CD14-positive monocyte (primary cell): ENCODE measurements at regions not wholly inside any gene's neighbourhood (a gene's known extent, or its start where the extent isn't known, plus 50 kb on each side); places are given as distances from the start of the nearest gene placed in this dataset.

Source experiments
- DNase-seq, 3 donors: peaks; one replicate each; pipeline ENCODE4 v3.0.0-alpha.2; 2011 to 2022
- H2AFZ ChIP-seq: 2 replicates; pipeline ENCODE4 v1.6.0; 2012; ENCODE audit warnings: mild to moderate bottlenecking, low read depth, low read length, inconsistent platforms; ENCODE audit not compliant: insufficient read depth, poor library complexity, severe bottlenecking
- H3K27ac ChIP-seq, 2 donors: 1 replicate in 1 of 2; 2 replicates in 1 of 2; pipeline ENCODE4 v1.5.1; 2012 to 2013; ENCODE audit warnings: low read length in 2 of 2, control low read depth in 1 of 2, inconsistent platforms in 1 of 2, low read depth in 1 of 2, mild to moderate bottlenecking in 1 of 2
- H3K27me3 ChIP-seq, 2 donors: one replicate each; pipeline versions ENCODE4 v1.6.0 to v1.6.1; 2011 to 2013; ENCODE audit warnings: low read length in 2 of 2; ENCODE audit not compliant: control insufficient read depth in 2 of 2, insufficient read depth in 2 of 2
- H3K36me3 ChIP-seq, 2 donors: replicated peaks in 1 of 2; 1 replicate in 1 of 2; 2 replicates in 1 of 2; pipeline versions ENCODE4 v1.5.1 to v1.6.1; 2012 to 2013; ENCODE audit warnings: low read length in 2 of 2, control low read depth in 1 of 2, inconsistent platforms in 1 of 2, mild to moderate bottlenecking in 1 of 2; ENCODE audit not compliant: insufficient read depth in 2 of 2, control insufficient read depth in 1 of 2
- H3K4me1 ChIP-seq, 2 donors: 1 replicate in 1 of 2; 2 replicates in 1 of 2; pipeline versions ENCODE4 v1.5.1 to v1.6.1; 2012 to 2013; ENCODE audit warnings: low read length in 2 of 2, control low read depth in 1 of 2, inconsistent platforms in 1 of 2, mild to moderate bottlenecking in 1 of 2, moderate library complexity in 1 of 2; ENCODE audit not compliant: insufficient read depth in 2 of 2, control insufficient read depth in 1 of 2
- H3K4me2 ChIP-seq: replicated peaks from 2 replicates; pipeline ENCODE3; 2012; ENCODE audit warnings: low read length, moderate library complexity, mild to moderate bottlenecking; ENCODE audit not compliant: poor library complexity, severe bottlenecking; ENCODE audit errors: extremely low read depth
- H3K4me3 ChIP-seq, 3 experiments: fragments of 200-600 bp in 1 of 3; sonication (generic) in 1 of 3; replicated peaks in 1 of 3; 1 replicate in 2 of 3; 2 replicates in 1 of 3; pipeline ENCODE4 v1.5.1; 2011 to 2013; ENCODE audit warnings: low read length in 3 of 3, mild to moderate bottlenecking in 3 of 3, control low read depth in 2 of 3, low read depth in 2 of 3, inconsistent platforms in 1 of 3, moderate library complexity in 1 of 3
- H3K79me2 ChIP-seq: 2 replicates; pipeline ENCODE4 v1.6.0; 2012; ENCODE audit warnings: mild to moderate bottlenecking, control low read depth, inconsistent platforms, low read length, moderate library complexity; ENCODE audit not compliant: insufficient read depth
- H3K9ac ChIP-seq: 2 replicates; pipeline ENCODE4 v1.6.0; 2017; ENCODE audit warnings: low read length, mild to moderate bottlenecking; ENCODE audit not compliant: insufficient read depth, poor library complexity, severe bottlenecking
- H3K9me3 ChIP-seq, 2 donors: replicated peaks in 1 of 2; 1 replicate in 1 of 2; 2 replicates in 1 of 2; pipeline versions ENCODE4 v1.5.1 to v1.6.1; 2012 to 2013; ENCODE audit warnings: low read length in 2 of 2, control low read depth in 1 of 2; ENCODE audit not compliant: control insufficient read depth in 1 of 2, insufficient read depth in 1 of 2
- H4K20me1 ChIP-seq: 2 replicates; pipeline ENCODE4 v1.6.0; 2012; ENCODE audit warnings: mild to moderate bottlenecking, low read length, control low read depth, moderate library complexity; ENCODE audit not compliant: insufficient read depth
- H3K27ac Mint-ChIP-seq, 7 donors: one replicate each; pipeline ENCODE4 v1.8.0; 2020; ENCODE audit warnings: mild to moderate bottlenecking in 7 of 7, mixed read lengths in 7 of 7, moderate library complexity in 6 of 7, inconsistent platforms in 2 of 7
- H3K27me3 Mint-ChIP-seq, 3 donors: one replicate each; pipeline ENCODE4 v1.8.0; 2021 to 2022; ENCODE audit warnings: low read depth in 3 of 3, mild to moderate bottlenecking in 3 of 3, mixed read lengths in 3 of 3, moderate library complexity in 3 of 3, inconsistent platforms in 1 of 3
- H3K36me3 Mint-ChIP-seq, 2 donors: one replicate each; pipeline ENCODE4 v1.8.0; 2020; ENCODE audit warnings: mixed read lengths in 2 of 2, inconsistent platforms in 1 of 2, mild to moderate bottlenecking in 1 of 2
- H3K4me1 Mint-ChIP-seq: one replicate; pipeline ENCODE4 v1.8.0; 2020; ENCODE audit warnings: mild to moderate bottlenecking, mixed read lengths
- H3K4me3 Mint-ChIP-seq, 2 donors: one replicate each; pipeline ENCODE4 v1.8.0; 2020; ENCODE audit warnings: mild to moderate bottlenecking in 2 of 2, mixed read lengths in 2 of 2, moderate library complexity in 1 of 2
- H3K9me3 Mint-ChIP-seq, 7 donors: one replicate each; pipeline ENCODE4 v1.8.0; 2020 to 2022; ENCODE audit warnings: mixed read lengths in 7 of 7, mild to moderate bottlenecking in 6 of 7, moderate library complexity in 6 of 7, inconsistent platforms in 2 of 7
- CTCF ChIP-seq: fragments of 200-600 bp; IDR thresholded peaks from one replicate; pipeline ENCODE4 v1.8.0; 2022; ENCODE audit warnings: antibody characterized with exemption, mild to moderate bottlenecking
- WGBS: methylation state at CpG from one replicate; pipeline ENCODE4 v1.1.5; 2013; ENCODE audit warnings: missing lambda C conversion rate; ENCODE audit not compliant: insufficient coverage; 5-methylcytosine and 5-hydroxymethylcytosine counted together
- intact Hi-C, 2 donors: fragments of 100-400 bp; cut with micrococcal nuclease; formaldehyde crosslinking; loops; one replicate each; pipeline versions ENCODE4 v1.15.0 to v1.15.1; 2023

DNA sequence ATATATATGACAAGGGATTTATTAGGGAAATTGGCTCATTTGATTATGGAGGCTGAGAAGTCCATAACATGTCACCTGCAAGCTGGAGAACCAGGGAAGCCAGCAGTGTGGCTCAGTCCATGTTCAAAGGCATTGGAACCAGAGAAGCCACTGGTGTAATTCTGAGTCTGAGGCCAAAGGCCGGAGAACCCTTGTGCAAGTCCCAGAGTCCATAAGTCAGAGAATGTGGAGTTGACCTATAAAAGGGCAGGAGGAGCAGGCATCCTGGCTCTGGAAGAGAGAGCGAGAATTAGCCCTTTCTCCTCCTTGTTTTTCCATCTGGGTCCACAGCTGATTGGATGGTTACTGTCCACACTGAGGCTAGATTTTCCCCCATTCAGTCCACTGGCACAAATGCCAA, 319.8 kb downstream of the IGSF11 start:
- Mint-ChIP-seq H3K36me3 (no peaks in the 10 kb centered on the region), H3K4me1 (no peaks in the 10 kb centered on the region), H3K27ac (no peak overlapping the region), H3K9me3 (peaks cover 0 to 12% (median 8%) of the 10 kb centered on the region in 7 donors), H3K27me3 (no peaks in the 10 kb centered on the region), H3K4me3 (no peak overlapping the region)
- no peak overlapping the region for H3K27ac ChIP-seq
- TF ChIP-seq CTCF: no peak
- no peak overlapping the region for H3K4me3 ChIP-seq
- no peaks in the 10 kb centered on the region for H3K36me3 ChIP-seq
- H3K9me3 ChIP-seq: peaks cover 6 to 7% of the 10 kb centered on the region in 2 donors
- H2AFZ ChIP-seq: no peak overlapping the region
- no peaks in the 10 kb centered on the region for H3K27me3 ChIP-seq
- H3K4me2 ChIP-seq: no peak overlapping the region
- 90% methylated on average over 2 of the region's 2 CpGs for WGBS
- no peak for DNase-seq
- intact Hi-C loops: no loop called here
- no peak overlapping the region for H3K9ac ChIP-seq
- H4K20me1 ChIP-seq: no peaks in the 10 kb centered on the region
- H3K4me1 ChIP-seq: no peaks in the 10 kb centered on the region
- H3K79me2 ChIP-seq: no peaks in the 10 kb centered on the region

GRCh38 chr3:118729546-118729945, 305.1 kb downstream of the IGSF11 start:
- Histone ChIP-seq H3K9ac (no peak overlapping the region), H3K9me3 (no peaks in the 10 kb centered on the region), H3K4me2 (no peak overlapping the region), H2AFZ (no peak overlapping the region), H3K36me3 (no peaks in the 10 kb centered on the region), H3K4me1 (no peaks in the 10 kb centered on the region), H4K20me1 (no peaks in the 10 kb centered on the region), H3K27me3 (no peaks in the 10 kb centered on the region), H3K27ac (no peak overlapping the region), H3K79me2 (no peaks in the 10 kb centered on the region), H3K4me3 (no peak overlapping the region)
- H3K27me3 Mint-ChIP-seq: peaks cover 0 to 1% (median 0%) of the 10 kb centered on the region in 3 donors
- WGBS: 69% methylated on average over 2 of the region's 3 CpGs
- no peak for DNase-seq
- H3K27ac Mint-ChIP-seq: no peak overlapping the region
- no peak overlapping the region for H3K4me3 Mint-ChIP-seq
- TF ChIP-seq CTCF: no peak
- H3K9me3 Mint-ChIP-seq: peaks cover 0 to 9% (median 2%) of the 10 kb centered on the region in 7 donors
- H3K36me3 Mint-ChIP-seq: no peaks in the 10 kb centered on the region
- no peaks in the 10 kb centered on the region for H3K4me1 Mint-ChIP-seq
- intact Hi-C loops: no loop called here
